Breast epithelium (tissue), 4 donors: ENCODE measurements at regions not wholly inside any gene's neighbourhood (a gene's known extent, or its start where the extent isn't known, plus 50 kb on each side); places are given as distances from the start of the nearest gene placed in this dataset.

ENCODE experiments used
- DNase-seq, 2 donors: peaks; one replicate each; pipeline ENCODE4 v3.0.0-alpha.2; 2019; ENCODE audit warnings: low spot score in 2 of 2
- H3K27ac ChIP-seq, 2 donors: fragments of 200-600 bp; sonication (generic) in 1 of 2; one replicate each; pipeline ENCODE4 v1.5.1; 2016 to 2019; ENCODE audit warnings: mild to moderate bottlenecking in 1 of 2
- H3K27me3 ChIP-seq, 2 donors: fragments of 200-600 bp; sonication (generic) in 1 of 2; one replicate each; pipeline versions ENCODE4 v1.5.1 to v1.6.0; 2017 to 2019; ENCODE audit warnings: control low read depth in 1 of 2, mild to moderate bottlenecking in 1 of 2
- H3K36me3 ChIP-seq: fragments of 200-600 bp; one replicate; pipeline ENCODE4 v1.5.1; 2019
- H3K4me1 ChIP-seq, 2 donors: fragments of 200-600 bp; sonication (generic); one replicate each; pipeline ENCODE4 v1.5.1; 2016 to 2019; ENCODE audit warnings: control low read depth in 1 of 2
- H3K4me3 ChIP-seq, 3 donors: fragments of 200-600 bp; sonication (generic); 1 replicate in 2 of 3; 2 replicates in 1 of 3; pipeline ENCODE4 v1.5.1; 2016 to 2019; ENCODE audit warnings: mild to moderate bottlenecking in 3 of 3, moderate library complexity in 2 of 3
- H3K9me3 ChIP-seq, 2 donors: fragments of 200-600 bp; sonication (generic) in 1 of 2; one replicate each; pipeline ENCODE4 v1.5.1; 2016 to 2019; ENCODE audit warnings: control low read depth in 1 of 2
- POLR2A ChIP-seq: fragments of 450-650 bp; IDR thresholded peaks from one replicate; pipeline ENCODE4 v1.6.1; 2016; ENCODE audit warnings: antibody characterized with exemption, mild to moderate bottlenecking, moderate library complexity
- POLR2AphosphoS5 ChIP-seq, 3 donors: sonication (generic); formaldehyde crosslinking; IDR thresholded peaks; one replicate each; pipeline ENCODE4 v1.6.1; 2017; ENCODE audit warnings: antibody characterized with exemption in 3 of 3
- intact Hi-C: fragments of 100-400 bp; cut with DNase I; formaldehyde crosslinking; loops from one replicate; pipeline ENCODE4 v1.15.1; 2023; ENCODE audit warnings: low total_unique reads
- TF ChIP-seq, protein P1 (sequence below), 3 donors: fragments of 450-650 bp; IDR thresholded peaks; one replicate each; pipeline ENCODE4 v1.5.1; 2016 to 2017; ENCODE audit warnings: antibody characterized with exemption in 3 of 3, mild to moderate bottlenecking in 3 of 3, moderate library complexity in 3 of 3

DNA sequence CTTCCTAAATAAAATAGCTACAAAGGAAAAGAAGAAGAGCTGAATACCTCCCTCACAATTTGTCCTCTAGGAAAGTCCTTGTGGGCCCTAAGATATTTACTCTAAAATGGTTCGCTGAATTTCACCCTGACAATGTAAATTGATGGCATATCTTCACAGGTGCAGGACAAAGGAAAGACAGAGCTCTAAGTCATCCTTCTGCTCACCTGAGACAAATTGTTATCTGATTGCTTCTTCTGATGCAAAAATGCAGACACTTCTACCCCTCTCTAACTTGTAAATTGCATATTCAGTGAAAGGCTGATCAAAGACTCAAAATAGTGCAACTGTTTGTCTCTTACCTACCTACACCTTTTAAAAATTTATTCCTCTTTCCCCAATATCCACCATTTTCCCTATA is 747.2 kb upstream of the PRR20A start:
- H3K4me1 ChIP-seq = no peaks in the 10 kb centered on the region
- TF ChIP-seq POLR2A (no peak), POLR2AphosphoS5 (IDR thresholded peaks at IDR 0.05) (no peak)
- TF ChIP-seq, protein P1, sequence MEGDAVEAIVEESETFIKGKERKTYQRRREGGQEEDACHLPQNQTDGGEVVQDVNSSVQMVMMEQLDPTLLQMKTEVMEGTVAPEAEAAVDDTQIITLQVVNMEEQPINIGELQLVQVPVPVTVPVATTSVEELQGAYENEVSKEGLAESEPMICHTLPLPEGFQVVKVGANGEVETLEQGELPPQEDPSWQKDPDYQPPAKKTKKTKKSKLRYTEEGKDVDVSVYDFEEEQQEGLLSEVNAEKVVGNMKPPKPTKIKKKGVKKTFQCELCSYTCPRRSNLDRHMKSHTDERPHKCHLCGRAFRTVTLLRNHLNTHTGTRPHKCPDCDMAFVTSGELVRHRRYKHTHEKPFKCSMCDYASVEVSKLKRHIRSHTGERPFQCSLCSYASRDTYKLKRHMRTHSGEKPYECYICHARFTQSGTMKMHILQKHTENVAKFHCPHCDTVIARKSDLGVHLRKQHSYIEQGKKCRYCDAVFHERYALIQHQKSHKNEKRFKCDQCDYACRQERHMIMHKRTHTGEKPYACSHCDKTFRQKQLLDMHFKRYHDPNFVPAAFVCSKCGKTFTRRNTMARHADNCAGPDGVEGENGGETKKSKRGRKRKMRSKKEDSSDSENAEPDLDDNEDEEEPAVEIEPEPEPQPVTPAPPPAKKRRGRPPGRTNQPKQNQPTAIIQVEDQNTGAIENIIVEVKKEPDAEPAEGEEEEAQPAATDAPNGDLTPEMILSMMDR (IDR thresholded peaks at IDR 0.05) = no peak
- DNase-seq = no peak
- intact Hi-C loops = loop anchor here (2.0 kb wide), 1 partner anchor 57 kb away; no protein-coding TSS in a partner anchor
- H3K36me3 ChIP-seq = no peaks in the 10 kb centered on the region
- peaks cover 0 to 4% of the 10 kb centered on the region in 2 donors for H3K9me3 ChIP-seq
- no peak overlapping the region for H3K27ac ChIP-seq
- H3K27me3 ChIP-seq = no peaks in the 10 kb centered on the region
- H3K4me3 ChIP-seq = no peak overlapping the region

DNA sequence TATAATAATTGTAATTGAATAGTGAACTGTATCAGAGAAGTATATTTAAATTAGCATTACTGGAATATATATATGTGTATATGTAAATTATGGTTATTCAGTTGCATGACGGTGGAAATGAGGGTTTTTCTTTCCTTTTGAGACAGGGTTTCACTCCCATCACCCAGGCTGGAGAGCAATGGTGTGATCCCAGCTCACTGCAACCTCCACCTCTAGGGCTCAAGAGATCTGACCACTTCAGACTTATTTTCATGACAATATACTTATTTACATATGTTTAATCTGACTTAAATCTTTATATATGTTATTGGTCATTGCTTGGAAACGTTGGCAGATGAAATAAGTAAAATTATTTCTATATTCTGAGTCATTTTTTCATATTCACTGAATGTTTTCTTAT is 744.4 kb upstream of the PRR20A start:
- no peak for DNase-seq
- no peak overlapping the region for H3K27ac ChIP-seq
- H3K4me1 ChIP-seq = no peaks in the 10 kb centered on the region
- intact Hi-C loops = no loop called here
- no peaks in the 10 kb centered on the region for H3K36me3 ChIP-seq
- H3K4me3 ChIP-seq = no peak overlapping the region
- no peaks in the 10 kb centered on the region for H3K27me3 ChIP-seq
- H3K9me3 ChIP-seq = peaks cover 0 to 4% of the 10 kb centered on the region in 2 donors
- TF ChIP-seq POLR2AphosphoS5 (IDR thresholded peaks at IDR 0.05) = no peak
- no peak for TF ChIP-seq POLR2A

DNA sequence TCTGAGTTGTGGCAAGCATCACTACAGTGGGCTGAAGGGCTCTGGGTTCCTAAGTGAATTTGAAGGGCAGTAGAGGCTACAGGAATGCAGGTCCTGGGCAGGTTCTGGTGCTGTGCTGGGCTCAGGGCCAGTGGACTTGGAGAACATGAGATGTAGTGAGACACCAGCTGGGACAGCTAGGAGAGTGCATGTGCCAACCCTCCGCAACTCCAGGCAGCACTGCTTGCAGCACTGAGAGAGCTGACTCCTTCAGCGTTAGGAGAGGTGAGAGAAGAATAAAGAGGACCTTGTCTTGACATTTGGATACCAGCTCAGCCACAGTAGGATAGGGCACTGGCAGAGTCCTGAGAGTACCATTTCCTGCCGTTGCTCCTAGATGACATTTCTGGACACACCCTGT is 739.9 kb upstream of the PRR20A start:
- intact Hi-C loops = no loop called here
- DNase-seq = no peak
- H3K27me3 ChIP-seq = no peaks in the 10 kb centered on the region
- H3K9me3 ChIP-seq = peaks cover 0 to 2% of the 10 kb centered on the region in 2 donors
- H3K4me3 ChIP-seq = no peak overlapping the region
- no peaks in the 10 kb centered on the region for H3K4me1 ChIP-seq
- H3K27ac ChIP-seq = no peak overlapping the region
- no peaks in the 10 kb centered on the region for H3K36me3 ChIP-seq
- TF ChIP-seq, protein P1 (IDR thresholded peaks at IDR 0.05) = no peak
- no peak for TF ChIP-seq POLR2A
- no peak for TF ChIP-seq POLR2AphosphoS5 (IDR thresholded peaks at IDR 0.05)

DNA sequence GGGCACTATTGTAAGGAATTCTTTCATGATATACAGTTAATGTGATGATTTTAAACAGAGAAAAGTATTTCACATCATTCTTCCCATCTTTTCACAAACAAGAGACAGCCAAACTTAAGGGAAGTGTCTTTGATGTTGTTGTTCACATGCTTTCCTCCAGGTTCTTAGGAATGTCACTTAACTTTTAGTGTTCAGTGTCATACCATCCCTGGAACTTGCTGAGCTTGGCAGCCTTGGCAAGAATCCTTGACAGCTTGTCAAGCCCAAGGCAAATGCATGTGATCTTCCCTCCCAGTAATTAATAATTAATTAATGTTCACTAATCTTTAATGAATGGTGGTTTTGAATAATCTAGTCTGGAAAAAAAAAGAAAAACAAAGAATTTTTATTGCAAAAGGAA is 727.9 kb upstream of the PRR20A start:
- Histone ChIP-seq H3K4me1 (no peaks in the 10 kb centered on the region), H3K9me3 (peaks cover 0 to 7% of the 10 kb centered on the region in 2 donors), H3K27me3 (no peaks in the 10 kb centered on the region), H3K36me3 (no peaks in the 10 kb centered on the region), H3K27ac (no peak overlapping the region), H3K4me3 (no peak overlapping the region)
- intact Hi-C loops = no loop called here
- TF ChIP-seq POLR2A (no peak), POLR2AphosphoS5 (IDR thresholded peaks at IDR 0.05) (no peak)
- TF ChIP-seq, protein P1 (IDR thresholded peaks at IDR 0.05) = no peak
- no peak for DNase-seq

DNA sequence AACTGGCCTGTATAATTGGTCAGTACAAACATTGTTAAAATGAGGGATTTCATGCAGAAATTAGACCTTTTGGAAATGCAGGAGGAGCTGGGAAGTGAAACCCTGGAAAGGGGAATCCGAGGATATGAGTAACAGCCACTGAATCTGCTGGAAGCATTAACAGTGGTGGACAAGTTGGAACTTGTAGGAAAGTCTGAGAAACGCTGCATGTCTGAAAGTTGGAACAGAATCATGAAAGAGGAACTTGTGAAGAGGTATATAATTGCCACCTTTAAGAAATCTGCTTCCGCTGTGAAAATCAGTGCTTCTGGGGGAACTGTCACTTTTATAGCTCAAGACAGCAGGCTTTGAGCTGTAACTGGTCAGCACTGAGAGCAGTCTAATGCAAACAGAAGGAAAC is 716.5 kb upstream of the PRR20A start:
- Histone ChIP-seq H3K4me1 (no peaks in the 10 kb centered on the region), H3K27ac (no peak overlapping the region), H3K9me3 (no peaks in the 10 kb centered on the region), H3K4me3 (no peak overlapping the region), H3K36me3 (no peaks in the 10 kb centered on the region), H3K27me3 (no peaks in the 10 kb centered on the region)
- DNase-seq = no peak
- intact Hi-C loops = no loop called here
- TF ChIP-seq, protein P1 (IDR thresholded peaks at IDR 0.05) = no peak
- TF ChIP-seq POLR2AphosphoS5 (IDR thresholded peaks at IDR 0.05) (no peak), POLR2A (no peak)
